Natural killer cell treated with Interleukin-12 subunit alpha and Interleukin-12 subunit beta and Interleukin-15 and Interleukin-18, amount 100 ng/mL, for 72 hours (primary cell): ENCODE measurements at regions not wholly inside any gene's neighbourhood (a gene's known extent, or its start where the extent isn't known, plus 50 kb on each side); places are given as distances from the start of the nearest gene placed in this dataset.

Experiments
- ATAC-seq, 2 donors: fragments of 150-1000 bp; cut with Tn5 transposase in 1 of 2; sonication (Bioruptor Pico), chemical (Tn5 transposase) in 1 of 2; 2 replicates each; pipeline ENCODE4 v1.10.0; 2021
- DNase-seq: peaks from one replicate; pipeline ENCODE4 v3.0.0; 2022; ENCODE audit warnings: low spot score
- H3K27ac Mint-ChIP-seq, 2 donors: 1 replicate in 1 of 2; 2 replicates in 1 of 2; pipeline ENCODE4 v1.8.0; 2022; ENCODE audit warnings: mixed read lengths in 2 of 2, mild to moderate bottlenecking in 1 of 2, moderate library complexity in 1 of 2
- H3K27me3 Mint-ChIP-seq, 2 donors: 1 replicate in 1 of 2; 2 replicates in 1 of 2; pipeline ENCODE4 v1.8.0; 2022; ENCODE audit warnings: mixed read lengths in 2 of 2
- H3K36me3 Mint-ChIP-seq: one replicate; pipeline ENCODE4 v1.8.0; 2022; ENCODE audit warnings: mixed read lengths
- H3K4me1 Mint-ChIP-seq, 2 donors: 1 replicate in 1 of 2; 2 replicates in 1 of 2; pipeline ENCODE4 v1.8.0; 2022; ENCODE audit warnings: low read depth in 2 of 2, mixed read lengths in 2 of 2, mild to moderate bottlenecking in 1 of 2
- H3K4me3 Mint-ChIP-seq: one replicate; pipeline ENCODE4 v1.8.0; 2022; ENCODE audit warnings: mixed read lengths
- H3K9me3 Mint-ChIP-seq: 2 replicates; pipeline ENCODE4 v1.8.0; 2022; ENCODE audit warnings: mixed read lengths

DNA sequence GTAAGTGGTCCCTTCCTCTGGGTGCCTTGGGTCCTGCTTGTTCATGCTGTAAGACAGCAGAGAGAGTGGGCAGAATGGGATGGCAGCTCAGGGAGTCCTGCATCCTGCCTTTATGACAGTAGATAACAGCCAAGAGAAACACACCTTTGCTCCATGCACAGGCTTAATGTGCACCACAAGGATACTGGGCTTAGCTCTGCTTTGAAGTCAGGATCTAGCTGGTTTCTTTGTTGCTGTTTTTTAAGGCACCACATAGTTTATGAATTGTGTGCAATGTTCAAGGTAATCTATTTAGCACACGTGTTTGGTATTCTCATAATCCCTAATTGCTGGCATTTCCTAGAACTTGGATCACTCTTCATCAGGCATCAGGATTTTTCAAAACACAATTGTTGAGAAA is 239.5 kb upstream of the DCN start:
- Mint-ChIP-seq H3K4me3 (no peak overlapping the region), H3K27ac (no peak overlapping the region), H3K9me3 (no peaks in the 10 kb centered on the region), H3K27me3 (peaks cover 15 to 30% of the 10 kb centered on the region in 2 donors), H3K4me1 (no peaks in the 10 kb centered on the region), H3K36me3 (no peaks in the 10 kb centered on the region)
- no peak for DNase-seq
- no peak for ATAC-seq

DNA sequence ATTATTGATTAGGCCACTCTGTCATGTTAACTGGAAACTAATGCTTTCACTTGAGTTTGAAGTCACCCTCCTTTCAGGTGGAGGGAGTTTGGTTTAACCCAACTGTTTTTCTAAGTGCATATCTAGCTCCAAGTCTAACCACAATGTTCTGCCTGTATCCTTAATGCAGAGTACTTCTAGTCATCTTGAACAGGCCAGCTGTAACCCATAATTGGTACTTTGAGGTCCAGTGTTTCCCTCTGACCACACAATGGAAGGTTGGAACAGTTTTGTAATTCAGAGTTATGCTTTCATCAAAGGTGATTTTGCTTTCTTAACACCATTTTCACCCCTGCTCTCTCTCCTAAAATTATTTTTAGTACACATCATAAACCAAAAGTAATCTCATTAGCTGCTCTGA is 237.2 kb upstream of the DCN start:
- Mint-ChIP-seq H3K4me3 (no peak overlapping the region), H3K27ac (no peak overlapping the region), H3K36me3 (no peaks in the 10 kb centered on the region), H3K9me3 (no peaks in the 10 kb centered on the region), H3K4me1 (no peaks in the 10 kb centered on the region), H3K27me3 (peaks cover 22% of the 10 kb centered on the region in 2 donors)
- DNase-seq: no peak
- no peak for ATAC-seq

DNA sequence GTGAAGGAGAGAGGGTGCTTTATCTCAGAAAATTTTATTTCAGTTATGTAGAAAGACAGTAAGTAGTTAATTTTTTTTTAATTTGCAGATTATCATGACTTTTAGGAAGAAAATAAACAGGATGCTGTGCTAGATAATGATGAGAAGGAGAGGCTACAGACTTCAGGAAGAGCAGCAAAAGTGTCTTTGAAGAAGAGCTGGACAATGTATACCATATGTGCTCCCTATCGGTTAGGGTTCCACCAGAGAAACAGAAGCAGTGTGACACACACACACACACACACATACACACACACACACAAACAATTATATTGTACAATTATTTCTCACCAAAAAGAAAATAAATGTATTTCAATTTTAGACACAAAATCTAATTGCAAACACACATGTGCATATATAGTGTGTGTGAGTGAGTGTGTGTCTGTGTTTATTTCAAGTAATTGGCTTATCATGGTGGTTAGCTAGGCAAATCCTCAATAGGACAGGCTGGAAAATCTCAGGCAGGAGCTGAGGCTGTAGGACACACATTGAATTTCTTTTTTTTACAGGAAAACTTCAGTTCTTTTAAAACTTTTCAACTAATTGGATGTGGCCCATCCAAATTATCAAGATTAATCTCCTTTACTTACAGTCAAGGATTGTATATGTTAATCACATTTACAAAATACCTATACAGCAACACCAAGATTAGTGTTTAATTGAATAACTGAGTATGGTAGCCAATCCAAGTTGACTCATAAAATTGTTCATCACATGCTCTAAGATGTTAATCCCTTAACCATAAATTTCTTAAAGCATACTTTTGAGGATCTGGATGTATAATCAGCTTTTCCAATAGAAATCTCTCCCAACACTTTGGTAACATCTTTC is 235.8 kb upstream of the DCN start:
- Mint-ChIP-seq H3K36me3 (no peaks in the 10 kb centered on the region), H3K27ac (no peak overlapping the region), H3K4me3 (no peak overlapping the region), H3K27me3 (peaks cover 13 to 17% of the 10 kb centered on the region in 2 donors), H3K4me1 (no peaks in the 10 kb centered on the region), H3K9me3 (no peaks in the 10 kb centered on the region)
- DNase-seq (no peak), ATAC-seq (no peak)

DNA sequence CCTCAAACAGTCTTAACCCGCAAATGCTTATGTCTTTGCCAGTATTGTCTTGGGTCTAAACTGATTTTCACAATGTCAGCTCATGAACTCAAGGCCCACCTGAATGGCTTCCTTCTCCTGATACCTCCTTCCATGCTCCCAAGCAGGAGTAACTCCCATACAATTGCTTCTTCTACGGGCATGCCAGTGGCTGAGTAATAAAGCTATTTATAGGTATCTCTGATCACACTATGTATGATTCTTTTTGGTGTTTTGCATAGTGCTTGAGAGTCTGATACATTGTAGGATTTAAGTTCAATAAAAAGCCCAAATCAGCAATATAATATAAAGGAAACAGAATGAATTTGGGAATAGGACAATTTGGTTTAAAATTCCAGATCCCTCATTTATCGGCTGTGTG is 235.0 kb upstream of the DCN start:
- no peak for ATAC-seq
- Mint-ChIP-seq H3K9me3 (no peaks in the 10 kb centered on the region), H3K36me3 (no peaks in the 10 kb centered on the region), H3K4me1 (no peaks in the 10 kb centered on the region), H3K27me3 (peaks cover 7 to 13% of the 10 kb centered on the region in 2 donors), H3K4me3 (no peak overlapping the region), H3K27ac (no peak overlapping the region)
- DNase-seq: no peak

DNA sequence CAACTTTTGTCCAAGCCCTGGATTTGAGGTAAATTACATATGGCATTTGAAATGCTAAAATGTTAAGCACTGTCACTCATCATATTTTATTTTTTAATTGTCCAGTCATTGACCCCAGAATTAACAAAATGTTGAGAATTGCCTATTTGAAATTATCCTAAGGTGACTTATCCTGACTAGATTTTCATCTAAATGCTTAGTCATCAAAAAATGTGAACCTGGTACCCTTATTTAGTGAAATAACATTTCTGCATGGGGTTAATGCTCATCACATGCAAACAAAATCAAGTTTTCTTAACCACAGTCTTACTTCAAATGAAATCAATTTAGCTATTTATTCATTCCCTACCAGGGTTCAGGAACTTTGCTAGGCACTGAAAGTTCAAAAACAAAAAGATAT is 232.0 kb upstream of the DCN start:
- Mint-ChIP-seq H3K27ac (no peak overlapping the region), H3K4me3 (no peak overlapping the region), H3K9me3 (no peaks in the 10 kb centered on the region), H3K4me1 (no peaks in the 10 kb centered on the region), H3K27me3 (peaks cover 11 to 19% of the 10 kb centered on the region in 2 donors), H3K36me3 (no peaks in the 10 kb centered on the region)
- DNase-seq (no peak), ATAC-seq (no peak)

DNA sequence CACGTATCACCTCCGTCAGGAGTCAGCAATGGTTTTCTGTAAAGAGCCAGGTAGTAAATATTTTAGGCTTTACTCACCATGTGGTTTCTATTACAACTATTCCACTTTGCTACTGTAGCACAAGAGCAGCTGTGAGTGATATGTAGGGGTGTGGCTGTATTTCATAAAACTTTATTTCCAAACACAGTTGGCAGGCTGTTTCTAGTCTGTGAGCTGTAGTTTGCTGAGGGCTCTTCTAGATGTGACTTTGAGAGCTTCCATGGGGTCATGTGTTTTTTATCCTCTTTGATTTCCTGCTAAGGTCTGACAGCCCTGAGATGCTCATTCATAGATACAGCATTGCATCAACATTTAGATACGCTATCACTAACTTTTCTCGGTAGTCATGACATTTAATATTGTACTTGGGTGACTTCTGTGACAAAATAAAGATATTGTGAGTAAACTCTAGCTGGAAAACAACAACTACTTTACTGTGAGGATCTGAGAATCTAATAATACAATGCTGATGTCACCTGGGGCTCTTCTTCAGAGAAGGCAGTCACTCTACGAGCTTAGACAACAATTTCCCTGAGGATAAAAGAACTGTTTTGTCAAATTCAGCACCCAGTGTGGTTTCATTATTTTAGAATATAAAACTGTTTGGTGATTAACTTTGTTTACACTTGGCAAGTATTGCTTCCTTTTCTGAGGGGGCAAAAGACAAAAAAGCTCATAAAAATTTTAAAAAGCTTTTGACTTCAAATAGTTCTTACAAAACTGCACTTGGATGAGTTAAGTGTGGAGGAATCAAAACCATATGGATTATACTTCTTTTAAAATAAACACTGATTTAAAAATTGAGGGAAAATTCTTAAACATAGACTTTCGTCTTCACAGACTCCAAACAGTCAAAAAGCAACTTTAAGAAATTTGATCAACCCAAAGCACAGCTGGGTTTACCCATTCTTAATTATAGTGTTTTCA is 231.2 kb upstream of the DCN start:
- DNase-seq (no peak), ATAC-seq (no peak)
- Mint-ChIP-seq H3K4me1 (no peaks in the 10 kb centered on the region), H3K27ac (no peak overlapping the region), H3K9me3 (no peaks in the 10 kb centered on the region), H3K36me3 (no peaks in the 10 kb centered on the region), H3K4me3 (no peak overlapping the region), H3K27me3 (peaks cover 11 to 16% of the 10 kb centered on the region in 2 donors)

DNA sequence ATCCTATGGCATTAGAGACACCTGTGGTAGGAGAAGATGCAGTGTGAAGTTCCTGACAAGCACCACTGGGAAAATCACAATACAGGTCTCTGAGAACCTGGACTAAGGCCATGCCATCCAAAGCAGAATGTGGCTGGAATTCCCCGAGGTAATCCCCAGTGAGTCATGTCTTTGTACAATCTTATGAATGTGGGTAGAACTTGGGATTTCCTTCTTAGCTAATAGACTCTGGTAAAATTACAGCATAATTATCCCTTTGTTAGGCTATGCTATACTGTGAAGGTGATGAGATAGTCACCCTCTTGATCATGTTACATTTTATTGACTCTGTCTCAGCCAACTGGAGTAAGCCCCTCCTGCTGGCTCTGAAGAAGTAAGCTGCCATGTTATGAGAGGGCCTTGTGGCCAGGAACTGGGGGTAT is 224.3 kb upstream of the DCN start:
- Mint-ChIP-seq H3K9me3 (no peaks in the 10 kb centered on the region), H3K36me3 (no peaks in the 10 kb centered on the region), H3K4me1 (no peaks in the 10 kb centered on the region), H3K27me3 (peaks cover 16 to 26% of the 10 kb centered on the region in 2 donors), H3K4me3 (no peak overlapping the region), H3K27ac (no peak overlapping the region)
- DNase-seq (no peak), ATAC-seq (peak; percentile 9 to 68)

DNA sequence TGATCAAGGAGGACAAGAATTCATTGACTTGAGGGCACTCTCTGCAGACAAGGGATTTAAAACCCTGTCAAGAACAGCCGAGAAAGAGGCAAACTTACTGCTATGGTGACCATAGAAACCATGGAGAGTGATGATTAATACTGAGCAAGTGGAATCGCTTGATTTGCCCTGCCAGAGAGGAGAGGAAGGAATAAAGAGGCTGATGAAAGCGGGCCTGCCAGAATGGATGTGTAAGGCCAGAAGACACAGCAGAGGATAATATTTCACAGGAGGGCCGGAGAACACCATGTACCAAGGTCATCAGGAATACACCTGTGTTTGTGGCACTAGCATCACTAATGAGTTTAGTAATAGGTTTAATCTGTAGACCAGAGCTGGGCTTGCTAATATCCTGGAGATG is 221.8 kb upstream of the DCN start:
- ATAC-seq: no peak
- Mint-ChIP-seq H3K27me3 (peaks cover 15 to 24% of the 10 kb centered on the region in 2 donors), H3K4me1 (no peaks in the 10 kb centered on the region), H3K9me3 (no peaks in the 10 kb centered on the region), H3K4me3 (no peak overlapping the region), H3K36me3 (no peaks in the 10 kb centered on the region), H3K27ac (no peak overlapping the region)
- no peak for DNase-seq

DNA sequence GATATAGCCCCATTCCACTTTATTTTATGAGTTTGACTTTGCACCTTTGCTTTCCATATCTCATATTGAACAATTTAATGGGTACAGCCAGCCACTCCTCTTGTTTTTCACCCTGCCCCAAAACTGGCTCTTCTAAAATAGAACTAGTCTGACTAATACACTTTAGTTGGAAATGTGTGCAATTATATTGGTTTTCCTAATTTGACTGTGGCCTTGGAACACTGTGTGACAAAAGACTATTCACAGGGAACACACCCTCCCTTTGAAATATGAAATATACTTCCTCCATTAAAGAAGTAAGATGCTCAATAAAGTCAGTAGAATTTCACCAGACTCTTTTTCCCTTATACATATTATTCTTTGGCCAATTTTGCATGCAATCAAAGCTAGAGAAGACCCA is 218.6 kb upstream of the DCN start:
- Mint-ChIP-seq H3K27ac (no peak overlapping the region), H3K4me1 (no peaks in the 10 kb centered on the region), H3K9me3 (no peaks in the 10 kb centered on the region), H3K36me3 (no peaks in the 10 kb centered on the region), H3K4me3 (no peak overlapping the region), H3K27me3 (peaks cover 15 to 24% of the 10 kb centered on the region in 2 donors)
- no peak for DNase-seq
- no peak for ATAC-seq

DNA sequence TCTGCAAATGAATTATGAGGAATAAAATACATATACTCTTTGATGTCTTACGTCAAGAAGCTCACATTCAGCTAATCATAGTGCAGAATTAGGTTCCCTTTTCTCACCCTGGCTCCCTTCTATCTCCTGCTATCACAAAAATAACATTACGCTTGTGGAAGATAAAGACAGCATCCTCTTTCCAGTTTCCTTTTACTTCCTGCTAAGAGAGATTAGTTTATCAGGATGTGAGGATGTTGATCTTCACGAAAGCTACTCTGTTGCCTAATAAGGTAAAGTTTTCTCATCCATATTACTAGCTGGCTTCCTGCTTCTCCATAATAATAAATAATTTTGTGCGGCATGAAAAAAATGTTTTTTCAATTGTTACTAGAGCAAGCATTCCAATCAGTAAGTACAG is 217.7 kb upstream of the DCN start:
- Mint-ChIP-seq H3K4me1 (no peaks in the 10 kb centered on the region), H3K36me3 (no peaks in the 10 kb centered on the region), H3K9me3 (no peaks in the 10 kb centered on the region), H3K27me3 (peaks cover 15 to 24% of the 10 kb centered on the region in 2 donors), H3K4me3 (no peak overlapping the region), H3K27ac (peak overlapping the region in 1 of 2 donors; percentile 17)
- no peak for ATAC-seq
- DNase-seq: no peak

DNA sequence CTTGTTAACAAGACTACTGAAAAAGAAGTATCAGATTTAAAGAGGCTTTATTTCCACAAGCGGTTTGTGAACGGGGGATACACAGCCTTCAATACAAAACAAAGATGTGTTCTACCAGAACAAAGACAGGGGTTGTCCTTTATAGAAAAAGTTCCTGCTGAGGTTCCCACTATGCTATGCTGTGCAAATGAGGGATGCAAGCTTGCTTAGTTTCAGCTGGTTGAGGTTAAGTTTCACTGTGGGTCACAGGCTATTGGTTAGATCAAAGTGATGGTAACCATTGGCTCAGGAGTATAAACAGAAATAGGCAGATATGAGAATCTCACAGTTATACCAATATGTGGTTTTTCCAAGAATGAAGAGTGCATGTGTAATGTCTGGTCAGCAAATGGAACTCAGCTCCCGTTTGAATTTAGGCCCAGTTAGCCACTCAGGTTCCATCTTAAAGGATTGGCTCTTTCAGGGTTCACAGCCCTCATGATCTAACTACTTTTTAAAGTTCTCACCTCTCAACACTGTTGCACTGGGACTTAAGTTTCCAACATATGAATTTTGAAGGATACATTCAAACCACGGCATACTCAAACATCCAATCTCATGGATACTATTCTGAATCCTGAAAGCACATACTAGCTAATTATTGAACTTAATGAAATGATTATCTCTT is 215.4 kb upstream of the DCN start:
- no peaks in the 10 kb centered on the region for H3K4me1 Mint-ChIP-seq
- no peaks in the 10 kb centered on the region for H3K9me3 Mint-ChIP-seq
- DNase-seq (no peak), ATAC-seq (peak in 1 of 2 donors; percentile 33)
- H3K36me3 Mint-ChIP-seq: peaks cover 5% of the 10 kb centered on the region
- no peak overlapping the region for H3K27ac Mint-ChIP-seq
- peaks cover 12 to 18% of the 10 kb centered on the region in 2 donors for H3K27me3 Mint-ChIP-seq
- H3K4me3 Mint-ChIP-seq: no peak overlapping the region

DNA sequence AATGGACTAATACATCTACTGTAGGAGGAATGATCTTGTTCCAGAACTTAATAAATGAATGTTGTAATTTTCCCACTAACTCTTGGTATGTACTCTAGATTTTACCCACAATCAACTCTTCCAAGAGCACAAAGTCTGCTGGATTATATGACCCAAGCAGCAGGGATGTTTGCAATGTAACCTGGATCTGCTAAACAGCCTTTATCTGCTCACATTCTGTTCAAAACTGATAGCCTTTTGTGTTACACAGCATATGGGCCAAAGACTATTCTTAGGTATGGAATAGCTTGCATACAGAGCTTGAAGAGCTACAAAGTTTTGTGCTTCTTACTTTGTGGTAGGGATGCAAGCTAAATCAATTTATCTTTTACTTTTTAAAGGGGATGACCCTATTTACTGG is 213.7 kb upstream of the DCN start:
- H3K9me3 Mint-ChIP-seq: no peaks in the 10 kb centered on the region
- no peak for ATAC-seq
- H3K36me3 Mint-ChIP-seq: peaks cover 5% of the 10 kb centered on the region
- no peaks in the 10 kb centered on the region for H3K4me1 Mint-ChIP-seq
- DNase-seq: no peak
- H3K4me3 Mint-ChIP-seq: no peak overlapping the region
- H3K27me3 Mint-ChIP-seq: peaks cover 9 to 21% of the 10 kb centered on the region in 2 donors
- H3K27ac Mint-ChIP-seq: no peak overlapping the region

DNA sequence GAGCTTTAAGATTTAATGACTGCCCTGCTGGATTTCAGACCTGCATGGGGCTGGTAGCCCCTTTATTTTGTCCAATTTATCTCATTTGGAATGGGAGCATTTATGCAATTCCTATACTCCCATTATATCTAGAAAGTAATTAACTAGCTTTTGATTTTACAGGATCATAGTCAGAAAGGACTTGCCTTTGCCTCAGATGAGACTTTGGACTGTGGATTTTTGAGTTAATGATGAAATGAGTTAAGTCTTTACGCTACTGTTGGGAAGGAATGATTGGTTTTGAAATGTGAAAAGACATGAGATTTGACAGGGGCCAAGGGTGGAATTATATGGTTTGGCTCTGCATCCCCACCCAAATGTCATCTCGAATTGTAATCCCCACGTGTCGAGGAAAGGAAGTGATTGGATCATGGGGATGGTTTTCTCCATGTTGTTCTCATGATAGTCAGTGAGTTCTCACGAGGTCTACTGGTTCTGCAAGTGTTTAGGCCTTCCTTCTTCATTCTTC is 213.1 kb upstream of the DCN start:
- Mint-ChIP-seq H3K4me3 (no peak overlapping the region), H3K36me3 (peaks cover 5% of the 10 kb centered on the region), H3K4me1 (no peaks in the 10 kb centered on the region), H3K9me3 (no peaks in the 10 kb centered on the region), H3K27me3 (peaks cover 8 to 18% of the 10 kb centered on the region in 2 donors), H3K27ac (no peak overlapping the region)
- ATAC-seq (no peak), DNase-seq (no peak)
